ENCODE measurements at regions not wholly inside any gene's neighbourhood (a gene's known extent, or its start where the extent isn't known, plus 50 kb on each side); places are given as distances from the start of the nearest gene placed in this dataset.

DNA sequence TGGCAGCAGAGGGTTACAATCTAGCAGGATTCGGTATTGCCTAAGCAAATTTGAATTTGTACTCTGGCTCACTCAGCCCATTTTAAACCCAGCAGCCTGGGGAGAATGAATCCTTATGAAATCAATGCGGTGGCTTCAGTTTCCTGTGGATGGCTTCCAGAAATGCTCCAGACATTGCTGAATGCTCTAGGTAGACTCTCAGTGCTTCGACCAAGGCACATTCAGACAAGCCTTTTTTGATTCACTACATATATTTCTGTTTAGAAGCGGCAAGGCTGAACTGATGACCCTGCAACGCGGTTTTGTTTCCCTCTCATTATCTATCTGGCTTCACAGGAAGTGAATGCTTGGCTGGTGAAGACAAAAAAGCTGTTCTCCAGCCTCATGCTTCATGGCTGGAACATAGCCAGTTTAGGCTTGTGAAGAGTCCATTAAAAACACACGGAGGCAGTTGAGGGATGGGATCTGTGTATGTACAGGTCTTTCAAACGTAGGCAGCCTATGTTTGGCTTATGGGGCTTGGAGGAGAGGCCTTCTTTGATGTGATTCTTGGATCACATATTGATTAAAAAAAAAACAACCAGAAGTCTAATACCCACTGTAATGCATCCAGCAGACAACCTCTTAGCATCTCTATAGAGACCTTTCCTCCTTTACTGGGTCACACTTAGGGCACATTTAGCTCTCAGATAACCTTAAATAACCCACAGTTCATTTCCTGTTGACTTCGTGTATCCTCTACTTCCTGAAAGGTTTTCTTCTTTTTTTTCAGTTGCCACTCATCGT lies 400.2 kb upstream of the TBL1XR1 start:
- intact Hi-C loops (cut with micrococcal nuclease) (no loop called here), dilution Hi-C loops (cut with MboI; ENCODE audit: extremely low pct_ligation_motif_present, low sequenced_read_pairs) (no loop called here)
- H3K9me1 ChIP-seq (replicated peaks; ENCODE audit: control insufficient read depth, extremely low read depth, insufficient read depth, low read length), result no peaks in the 10 kb centered on the region
- DNase-seq (ENCODE audit: low read depth, low spot score), result peak; percentile 65
- no peak overlapping the region for H3K27ac ChIP-seq (ENCODE audit: insufficient read depth, low read depth, low read length)
- H4K20me1 ChIP-seq (replicated peaks; ENCODE audit: control insufficient read depth, extremely low read depth, insufficient read depth, low read length), result no peaks in the 10 kb centered on the region
- peak; percentile 59 for FAIRE-seq
- no peak overlapping the region for H3K9ac ChIP-seq (replicated peaks; ENCODE audit: extremely low read depth, insufficient read depth, low read length)
- no peaks in the 10 kb centered on the region for H3K9me3 ChIP-seq (replicated peaks; ENCODE audit: control insufficient read depth, insufficient read depth, low read length)
- H3K27me3 ChIP-seq (ENCODE audit: control insufficient read depth in 2 of 2, insufficient read depth in 2 of 2, low read length in 2 of 2), result no peaks in the 10 kb centered on the region
- H3K4me2 ChIP-seq (ENCODE audit: insufficient read depth, low read length), result no peak overlapping the region
- POLR2A ChIA-PET, result no interaction called here
- peak overlapping the region; percentile 72 for H2AFZ ChIP-seq (ENCODE audit: low read depth, low read length)
- no peaks in the 10 kb centered on the region for H3K79me2 ChIP-seq (ENCODE audit: control insufficient read depth, insufficient read depth, low read length)
- H3K4me1 ChIP-seq (ENCODE audit: control insufficient read depth, extremely low read depth, insufficient read depth, low read length), result peaks cover 27% of the 10 kb centered on the region
- no TSS peak for BruUV-seq (replicated peaks)
- H3K36me3 ChIP-seq (ENCODE audit: control insufficient read depth in 2 of 2, extremely low read depth in 1 of 2, insufficient read depth in 2 of 2, low read length in 2 of 2), result no peaks in the 10 kb centered on the region
- H3K4me3 ChIP-seq (replicated peaks in 1 of 3; ENCODE audit: insufficient read depth in 1 of 3, low read depth in 1 of 3, low read length in 3 of 3), result no peak overlapping the region
- TF ChIP-seq POLR2AphosphoS5 (IDR thresholded peaks at IDR 0.05; ENCODE audit: insufficient read depth, low read depth, low read length) (no peak), GATA2 (IDR thresholded peaks at IDR 0.05; ENCODE audit: insufficient read depth, insufficient read length, low read depth, low read length) (peak; percentile 41)
- TF ChIP-seq, protein P1, sequence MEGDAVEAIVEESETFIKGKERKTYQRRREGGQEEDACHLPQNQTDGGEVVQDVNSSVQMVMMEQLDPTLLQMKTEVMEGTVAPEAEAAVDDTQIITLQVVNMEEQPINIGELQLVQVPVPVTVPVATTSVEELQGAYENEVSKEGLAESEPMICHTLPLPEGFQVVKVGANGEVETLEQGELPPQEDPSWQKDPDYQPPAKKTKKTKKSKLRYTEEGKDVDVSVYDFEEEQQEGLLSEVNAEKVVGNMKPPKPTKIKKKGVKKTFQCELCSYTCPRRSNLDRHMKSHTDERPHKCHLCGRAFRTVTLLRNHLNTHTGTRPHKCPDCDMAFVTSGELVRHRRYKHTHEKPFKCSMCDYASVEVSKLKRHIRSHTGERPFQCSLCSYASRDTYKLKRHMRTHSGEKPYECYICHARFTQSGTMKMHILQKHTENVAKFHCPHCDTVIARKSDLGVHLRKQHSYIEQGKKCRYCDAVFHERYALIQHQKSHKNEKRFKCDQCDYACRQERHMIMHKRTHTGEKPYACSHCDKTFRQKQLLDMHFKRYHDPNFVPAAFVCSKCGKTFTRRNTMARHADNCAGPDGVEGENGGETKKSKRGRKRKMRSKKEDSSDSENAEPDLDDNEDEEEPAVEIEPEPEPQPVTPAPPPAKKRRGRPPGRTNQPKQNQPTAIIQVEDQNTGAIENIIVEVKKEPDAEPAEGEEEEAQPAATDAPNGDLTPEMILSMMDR (IDR thresholded peaks at IDR 0.05; ENCODE audit: extremely low read depth in 1 of 2, insufficient read depth in 1 of 2, low read depth in 1 of 2, low read length in 2 of 2), result no peak
- CTCF ChIA-PET, result no interaction called here

DNA sequence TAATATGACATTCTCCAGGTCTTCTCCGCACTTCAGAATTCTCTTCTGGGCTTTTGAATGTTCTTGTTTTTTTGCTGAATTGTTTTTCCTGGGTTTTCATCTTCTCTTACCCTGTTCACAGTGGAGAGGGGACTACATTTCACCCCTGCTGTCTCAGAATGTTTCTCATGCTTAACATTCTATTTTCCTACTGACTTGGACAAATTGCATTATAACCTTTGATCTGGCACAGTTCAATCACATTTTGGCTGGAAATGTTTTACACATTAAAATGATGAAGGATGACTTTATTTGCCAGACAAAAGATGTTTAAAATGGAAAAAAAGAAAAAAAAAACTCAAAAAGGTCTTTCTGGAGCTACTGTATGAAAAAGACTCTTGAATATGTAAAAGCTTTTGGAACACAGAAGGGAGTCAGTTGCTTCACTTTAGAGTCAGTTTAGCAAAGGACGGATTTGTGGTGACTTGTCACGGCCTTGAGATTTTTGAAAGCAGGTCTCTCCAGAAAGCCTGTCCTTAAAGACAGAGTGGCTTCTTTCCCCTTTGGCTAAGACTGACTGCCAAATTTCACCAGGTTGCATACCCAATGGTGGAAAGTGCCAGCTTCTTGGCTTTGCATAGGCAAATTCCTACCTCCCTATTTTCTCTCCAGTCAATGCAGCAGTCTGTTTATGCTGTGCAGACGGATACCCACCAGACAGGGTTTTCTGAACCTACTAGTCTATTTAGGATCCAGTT lies 401.0 kb upstream of the TBL1XR1 start:
- Histone ChIP-seq H3K4me2 (ENCODE audit: insufficient read depth, low read length) (no peak overlapping the region), H3K27ac (ENCODE audit: insufficient read depth, low read depth, low read length) (no peak overlapping the region), H2AFZ (ENCODE audit: low read depth, low read length) (no peak overlapping the region), H3K4me1 (ENCODE audit: control insufficient read depth, extremely low read depth, insufficient read depth, low read length) (peaks cover 33% of the 10 kb centered on the region), H3K9me1 (replicated peaks; ENCODE audit: control insufficient read depth, extremely low read depth, insufficient read depth, low read length) (no peaks in the 10 kb centered on the region), H3K9ac (replicated peaks; ENCODE audit: extremely low read depth, insufficient read depth, low read length) (no peak overlapping the region), H3K36me3 (ENCODE audit: control insufficient read depth in 2 of 2, extremely low read depth in 1 of 2, insufficient read depth in 2 of 2, low read length in 2 of 2) (no peaks in the 10 kb centered on the region), H4K20me1 (replicated peaks; ENCODE audit: control insufficient read depth, extremely low read depth, insufficient read depth, low read length) (no peaks in the 10 kb centered on the region), H3K9me3 (replicated peaks; ENCODE audit: control insufficient read depth, insufficient read depth, low read length) (no peaks in the 10 kb centered on the region), H3K27me3 (ENCODE audit: control insufficient read depth in 2 of 2, insufficient read depth in 2 of 2, low read length in 2 of 2) (no peaks in the 10 kb centered on the region), H3K79me2 (ENCODE audit: control insufficient read depth, insufficient read depth, low read length) (no peaks in the 10 kb centered on the region), H3K4me3 (replicated peaks in 1 of 3; ENCODE audit: insufficient read depth in 1 of 3, low read depth in 1 of 3, low read length in 3 of 3) (no peak overlapping the region)
- BruUV-seq (replicated peaks), result no TSS peak
- TF ChIP-seq JUN (IDR thresholded peaks at IDR 0.05; ENCODE audit: borderline replicate concordance, insufficient read depth, insufficient read length, low read depth) (no peak), POLR2AphosphoS5 (IDR thresholded peaks at IDR 0.05; ENCODE audit: insufficient read depth, low read depth, low read length) (no peak), MYC (IDR thresholded peaks at IDR 0.05; ENCODE audit: low read depth, low read length) (no peak), GATA2 (IDR thresholded peaks at IDR 0.05; ENCODE audit: insufficient read depth, insufficient read length, low read depth, low read length) (no peak), FOS (IDR thresholded peaks at IDR 0.05; ENCODE audit: borderline replicate concordance, insufficient read depth, low read length) (no peak), EZH2 (IDR thresholded peaks at IDR 0.05; ENCODE audit: borderline replicate concordance, low read depth, low read length, severe bottlenecking) (no peak), POLR2A (IDR thresholded peaks at IDR 0.05; ENCODE audit: low read depth, low read length) (no peak)
- TF ChIP-seq, protein P1 (IDR thresholded peaks at IDR 0.05; ENCODE audit: extremely low read depth in 1 of 2, insufficient read depth in 1 of 2, low read depth in 1 of 2, low read length in 2 of 2), result no peak
- TF ChIP-seq, protein P2, sequence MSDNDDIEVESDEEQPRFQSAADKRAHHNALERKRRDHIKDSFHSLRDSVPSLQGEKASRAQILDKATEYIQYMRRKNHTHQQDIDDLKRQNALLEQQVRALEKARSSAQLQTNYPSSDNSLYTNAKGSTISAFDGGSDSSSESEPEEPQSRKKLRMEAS (IDR thresholded peaks at IDR 0.05; ENCODE audit: insufficient read depth, insufficient read length), result no peak
- dilution Hi-C loops (cut with MboI; ENCODE audit: extremely low pct_ligation_motif_present, low sequenced_read_pairs), result no loop called here
- intact Hi-C loops (cut with micrococcal nuclease), result no loop called here
- CTCF ChIA-PET, result no interaction called here
- POLR2A ChIA-PET, result no interaction called here
- FAIRE-seq (no peak), DNase-seq (ENCODE audit: low read depth, low spot score) (no peak)
